HEK293 (cell line): ENCODE measurements at regions not wholly inside any gene's neighbourhood (a gene's known extent, or its start where the extent isn't known, plus 50 kb on each side); places are given as distances from the start of the nearest gene placed in this dataset.
"Not testable (repeated sequence)": the region's sequence is repeated elsewhere in the genome, so short reads cannot be mapped to it uniquely, and the experiment has no call there.

Experiments used
- CTCF ChIA-PET: fragments of 350-600 bp; formaldehyde crosslinking; extraction: SDS; loops from one replicate; lab custom pipeline; 2021; ENCODE audit warnings: antibody characterized with exemption; lab: Yijun Ruan, JAX
- POLR2A ChIA-PET: fragments of 300-600 bp; formaldehyde crosslinking; extraction: SDS; loops from one replicate; lab custom pipeline; 2020; ENCODE audit warnings: antibody characterized with exemption, inconsistent platforms; lab: Yijun Ruan, JAX
- H3K27ac ChIP-seq: fragments of 200-500 bp; sonication (Bioruptor generic); 2 replicates; pipeline ENCODE4 v1.5.1; 2014; ENCODE audit warnings: low read depth, low read length, control low read depth, inconsistent platforms; ENCODE audit errors: extremely low read depth
- H3K36me3 ChIP-seq, 2 experiments: fragments of 200-500 bp in 1 of 2; sonication (Bioruptor generic) in 1 of 2; 1 replicate in 1 of 2; 2 replicates in 1 of 2; pipeline ENCODE4 v1.5.1; 2014 to 2017; ENCODE audit warnings: inconsistent platforms in 2 of 2, low read length in 2 of 2; ENCODE audit not compliant: control insufficient read depth in 2 of 2, insufficient read depth in 1 of 2
- H3K4me1 ChIP-seq: fragments of 200-500 bp; sonication (Bioruptor generic); 2 replicates; pipeline ENCODE4 v1.5.1; 2014; ENCODE audit warnings: mild to moderate bottlenecking, low read length, inconsistent platforms; ENCODE audit not compliant: control insufficient read depth, insufficient read depth
- H3K4me3 ChIP-seq: 2 replicates; pipeline ENCODE4 v1.5.1; 2011; ENCODE audit warnings: low read depth, mild to moderate bottlenecking, control low read depth, low read length, moderate library complexity
- H3K9me3 ChIP-seq: fragments of 200-500 bp; sonication (Bioruptor generic); 2 replicates; pipeline ENCODE4 v1.5.1; 2014; ENCODE audit warnings: low read depth, low read length, inconsistent platforms; ENCODE audit not compliant: control insufficient read depth, insufficient read depth
- CTCF ChIP-seq: fragments of 450-650 bp; formaldehyde crosslinking; IDR thresholded peaks from 2 replicates; pipeline ENCODE4 v1.5.1; 2016; ENCODE audit warnings: missing biosample characterization, missing genetic modification characterization
- FEZF1 ChIP-seq: fragments of 450-650 bp; formaldehyde crosslinking; IDR thresholded peaks from 2 replicates; pipeline ENCODE4 v1.5.1; 2016; ENCODE audit warnings: missing biosample characterization, missing genetic modification characterization
- GLI2 ChIP-seq: fragments of 450-650 bp; formaldehyde crosslinking; IDR thresholded peaks from 2 replicates; pipeline ENCODE4; 2017; ENCODE audit warnings: missing biosample characterization, missing genetic modification characterization, low read depth, borderline replicate concordance
- KLF10 ChIP-seq: fragments of 450-650 bp; IDR thresholded peaks from 2 replicates; pipeline ENCODE4 v1.5.1; 2018; ENCODE audit warnings: missing biosample characterization, mild to moderate bottlenecking, missing genetic modification characterization
- KLF9 ChIP-seq: fragments of 450-650 bp; formaldehyde crosslinking; IDR thresholded peaks from 2 replicates; pipeline ENCODE4 v1.5.1; 2016; ENCODE audit warnings: missing biosample characterization, missing genetic modification characterization, low read depth
- RBAK ChIP-seq: fragments of 450-650 bp; formaldehyde crosslinking; IDR thresholded peaks from 2 replicates; pipeline ENCODE4 v1.5.1; 2016; ENCODE audit warnings: missing biosample characterization, missing genetic modification characterization
- SETDB1 ChIP-seq: IDR thresholded peaks from one replicate; pipeline ENCODE4 v1.6.1; 2017; ENCODE audit warnings: mild to moderate bottlenecking, low read length, moderate library complexity, mixed read lengths; ENCODE audit not compliant: insufficient read length
- ZBTB17 ChIP-seq: fragments of 450-650 bp; formaldehyde crosslinking; IDR thresholded peaks from 2 replicates; pipeline ENCODE4 v1.5.1; 2016; ENCODE audit warnings: missing biosample characterization, missing genetic modification characterization
- ZBTB48 ChIP-seq: fragments of 450-650 bp; formaldehyde crosslinking; IDR thresholded peaks from 2 replicates; pipeline ENCODE4 v1.5.1; 2016; ENCODE audit warnings: missing biosample characterization, missing genetic modification characterization
- ZIC2 ChIP-seq: fragments of 450-650 bp; formaldehyde crosslinking; IDR thresholded peaks from 2 replicates; pipeline ENCODE4 v1.5.1; 2016; ENCODE audit warnings: missing biosample characterization, missing genetic modification characterization
- ZNF140 ChIP-seq: fragments of 450-650 bp; formaldehyde crosslinking; IDR thresholded peaks from 2 replicates; pipeline ENCODE4 v1.5.1; 2016; ENCODE audit warnings: missing biosample characterization, missing genetic modification characterization
- ZNF146 ChIP-seq: fragments of 450-650 bp; formaldehyde crosslinking; IDR thresholded peaks from 2 replicates; pipeline ENCODE4 v1.5.1; 2016; ENCODE audit warnings: missing biosample characterization, missing genetic modification characterization
- ZNF155 ChIP-seq: fragments of 450-650 bp; formaldehyde crosslinking; IDR thresholded peaks from 2 replicates; pipeline ENCODE4 v1.5.1; 2016; ENCODE audit warnings: missing biosample characterization, missing genetic modification characterization
- ZNF2 ChIP-seq: fragments of 450-650 bp; formaldehyde crosslinking; IDR thresholded peaks from 2 replicates; pipeline ENCODE4 v1.5.1; 2016; ENCODE audit warnings: missing biosample characterization, missing genetic modification characterization
- ZNF214 ChIP-seq: fragments of 450-650 bp; formaldehyde crosslinking; IDR thresholded peaks from 2 replicates; pipeline ENCODE4 v1.5.1; 2017; ENCODE audit warnings: missing biosample characterization, mild to moderate bottlenecking, missing genetic modification characterization, borderline replicate concordance
- ZNF302 ChIP-seq: fragments of 450-650 bp; formaldehyde crosslinking; IDR thresholded peaks from 2 replicates; pipeline ENCODE4 v1.5.1; 2016; ENCODE audit warnings: missing biosample characterization, missing genetic modification characterization, low read depth
- ZNF311 ChIP-seq: fragments of 450-650 bp; formaldehyde crosslinking; IDR thresholded peaks from 2 replicates; pipeline ENCODE4 v1.5.1; 2017; ENCODE audit warnings: missing biosample characterization, missing genetic modification characterization, borderline replicate concordance
- ZNF350 ChIP-seq: fragments of 450-650 bp; formaldehyde crosslinking; IDR thresholded peaks from 2 replicates; pipeline ENCODE4 v1.5.0; 2017; ENCODE audit warnings: missing biosample characterization, mild to moderate bottlenecking, missing genetic modification characterization
- ZNF366 ChIP-seq: fragments of 450-650 bp; formaldehyde crosslinking; conservative IDR thresholded peaks from 2 replicates; pipeline ENCODE4 v1.5.1; 2016; ENCODE audit warnings: missing biosample characterization, missing genetic modification characterization
- ZNF404 ChIP-seq: fragments of 450-650 bp; formaldehyde crosslinking; IDR thresholded peaks from 2 replicates; pipeline ENCODE4 v1.5.1; 2017; ENCODE audit warnings: missing biosample characterization, missing genetic modification characterization
- ZNF513 ChIP-seq: fragments of 450-650 bp; IDR thresholded peaks from 2 replicates; pipeline ENCODE4 v1.5.1; 2018; ENCODE audit warnings: missing biosample characterization, missing genetic modification characterization
- ZNF544 ChIP-seq: fragments of 450-650 bp; formaldehyde crosslinking; IDR thresholded peaks from 2 replicates; pipeline ENCODE4 v1.5.0; 2017; ENCODE audit warnings: missing biosample characterization, missing genetic modification characterization
- ZNF596 ChIP-seq: fragments of 450-650 bp; IDR thresholded peaks from 2 replicates; pipeline ENCODE4 v1.5.0; 2018; ENCODE audit warnings: missing biosample characterization, mild to moderate bottlenecking, missing genetic modification characterization, moderate library complexity
- ZNF629 ChIP-seq: fragments of 450-650 bp; formaldehyde crosslinking; IDR thresholded peaks from 2 replicates; pipeline ENCODE4 v1.5.1; 2017; ENCODE audit warnings: missing biosample characterization, missing genetic modification characterization
- ZNF660 ChIP-seq: fragments of 450-650 bp; IDR thresholded peaks from 2 replicates; pipeline ENCODE4 v1.5.1; 2018; ENCODE audit warnings: missing biosample characterization, mild to moderate bottlenecking, missing genetic modification characterization

GRCh38 chr3:169007145-169007544 lies 656.4 kb downstream of the MECOM start:
- Histone ChIP-seq H3K4me1 (no peaks in the 10 kb centered on the region), H3K4me3 (no peak overlapping the region), H3K27ac (no peak overlapping the region), H3K9me3 (no peaks in the 10 kb centered on the region), H3K36me3 (no peaks in the 10 kb centered on the region)
- no peak for TF ChIP-seq ZNF596
- no peak for TF ChIP-seq KLF10
- no peak for TF ChIP-seq ZNF513 (tag by site-specific recombination)
- TF ChIP-seq ZNF140 (tag by site-specific recombination): no peak
- no peak for TF ChIP-seq ZNF660 (tag by site-specific recombination)
- TF ChIP-seq ZNF311: no peak
- CTCF ChIA-PET: no interaction called here
- POLR2A ChIA-PET: no interaction called here

GRCh38 chr3:169006398-169006797 lies 657.1 kb downstream of the MECOM start:
- H3K27ac ChIP-seq: not testable (repeated sequence)

GRCh38 chr3:169002689-169003088 lies 660.8 kb downstream of the MECOM start:
- CTCF ChIA-PET: no interaction called here
- no peak overlapping the region for H3K27ac ChIP-seq

More at GRCh38 chr3:169006398-169006797, 657.1 kb downstream of the MECOM start:
- H3K36me3 ChIP-seq, H3K4me1 ChIP-seq, H3K9me3 ChIP-seq, CTCF ChIA-PET, H3K4me3 ChIP-seq, POLR2A ChIA-PET: not testable (repeated sequence)
- TF ChIP-seq ZNF146: peak; percentile 92

GRCh38 chr3:168998792-168999191 lies 664.7 kb downstream of the MECOM start:
- no peaks in the 10 kb centered on the region for H3K36me3 ChIP-seq
- ChIA-PET CTCF (no interaction called here), POLR2A (no interaction called here)

More at GRCh38 chr3:169002689-169003088, 660.8 kb downstream of the MECOM start:
- TF ChIP-seq FEZF1 (tag by site-specific recombination) (0 out of 2 replicates have a peak, but pooled peaks have one; percentile 11), ZIC2 (peak; percentile 57; the same call in 1 of the 2 replicates), ZNF302 (tag by site-specific recombination) (no peak)
- Histone ChIP-seq H3K4me1 (no peaks in the 10 kb centered on the region), H3K36me3 (no peaks in the 10 kb centered on the region), H3K9me3 (no peaks in the 10 kb centered on the region), H3K4me3 (no peak overlapping the region)
- POLR2A ChIA-PET: no interaction called here

GRCh38 chr3:168997488-168997887 lies 666.0 kb downstream of the MECOM start:
- Histone ChIP-seq H3K27ac (no peak overlapping the region), H3K4me3 (no peak overlapping the region), H3K36me3 (no peaks in the 10 kb centered on the region), H3K9me3 (no peaks in the 10 kb centered on the region), H3K4me1 (no peaks in the 10 kb centered on the region)
- ChIA-PET CTCF (interaction anchor here (0.9 kb wide), 1 partner anchor 44 kb away, joined by 3 read pairs; no protein-coding TSS in a partner anchor), POLR2A (no interaction called here)
- TF ChIP-seq ZNF214 (no peak), RBAK (tag by site-specific recombination) (no peak), ZNF629 (no peak), ZNF155 (tag by site-specific recombination) (no peak), SETDB1 (no peak), ZNF404 (no peak), KLF9 (no peak), CTCF (no peak), ZBTB48 (tag by site-specific recombination) (no peak), ZNF366 (tag by site-specific recombination) (no peak), GLI2 (tag by site-specific recombination) (no peak), ZNF544 (tag by site-specific recombination) (no peak)

More at GRCh38 chr3:168998792-168999191, 664.7 kb downstream of the MECOM start:
- H3K4me1 ChIP-seq: no peaks in the 10 kb centered on the region
- TF ChIP-seq ZBTB17 (tag by site-specific recombination): peak; percentile 34; the same call in 1 of the 2 replicates
- no peak for TF ChIP-seq ZNF311
- no peak for TF ChIP-seq ZNF350 (tag by site-specific recombination)
- TF ChIP-seq ZNF2 (tag by site-specific recombination): no peak
- TF ChIP-seq ZNF660 (tag by site-specific recombination): no peak
- H3K9me3 ChIP-seq: no peaks in the 10 kb centered on the region
- no peak overlapping the region for H3K4me3 ChIP-seq
- H3K27ac ChIP-seq: no peak overlapping the region
